Muscle layer of colon (tissue), 2 donors: ENCODE measurements at regions not wholly inside any gene's neighbourhood (a gene's known extent, or its start where the extent isn't known, plus 50 kb on each side); places are given as distances from the start of the nearest gene placed in this dataset.
"Not testable (repeated sequence)": the region's sequence is repeated elsewhere in the genome, so short reads cannot be mapped to it uniquely, and the experiment has no call there.

Source experiments
- H3K27ac ChIP-seq: one replicate; pipeline ENCODE4 v1.7.0; 2013; ENCODE audit warnings: low read depth, mild to moderate bottlenecking, low read length, moderate library complexity
- H3K27me3 ChIP-seq, 2 donors: one replicate each; pipeline ENCODE4 v1.7.0; 2013; ENCODE audit warnings: low read length in 2 of 2, mild to moderate bottlenecking in 2 of 2; ENCODE audit not compliant: insufficient read depth in 2 of 2, control insufficient read depth in 1 of 2
- H3K36me3 ChIP-seq: one replicate; pipeline ENCODE4 v1.7.0; 2013; ENCODE audit warnings: mild to moderate bottlenecking, low read length; ENCODE audit not compliant: insufficient read depth
- H3K4me1 ChIP-seq: one replicate; pipeline ENCODE4 v1.7.0; 2013; ENCODE audit warnings: mild to moderate bottlenecking, low read length; ENCODE audit not compliant: insufficient read depth
- H3K4me3 ChIP-seq, 2 donors: one replicate each; pipeline ENCODE4 v1.7.0; 2013; ENCODE audit warnings: low read length in 2 of 2, low read depth in 1 of 2, mild to moderate bottlenecking in 1 of 2, moderate library complexity in 1 of 2
- H3K9ac ChIP-seq: one replicate; pipeline ENCODE4 v1.7.0; 2013; ENCODE audit warnings: low read length
- H3K9me3 ChIP-seq: one replicate; pipeline ENCODE4 v1.7.0; 2013; ENCODE audit warnings: mild to moderate bottlenecking, low read length
- donor health status: abdominal sarcoma.
- donor health status: Adenocarcinoma of cecum.

- Histone ChIP-seq H3K4me3 (no peak overlapping the region), H3K36me3 (no peaks in the 10 kb centered on the region)
These were observed 203.2 kb downstream of the LAS1L start for GRCh38 chrX:65331371-65331770.

GRCh38 chrX:65300104-65300809 is 234.3 kb downstream of the LAS1L start:
- Histone ChIP-seq H3K9me3 (no peaks in the 10 kb centered on the region), H3K27ac (no peak overlapping the region), H3K36me3 (no peaks in the 10 kb centered on the region), H3K4me3 (no peak overlapping the region), H3K4me1 (no peaks in the 10 kb centered on the region), H3K27me3 (no peaks in the 10 kb centered on the region), H3K9ac (no peak overlapping the region)

More at GRCh38 chrX:65331371-65331770, 203.2 kb downstream of the LAS1L start:
- H3K4me1 ChIP-seq, result no peaks in the 10 kb centered on the region
- H3K9ac ChIP-seq, result no peak overlapping the region
- H3K27me3 ChIP-seq, result no peaks in the 10 kb centered on the region
- H3K9me3 ChIP-seq, result peaks cover under 1% of the 10 kb centered on the region
- H3K27ac ChIP-seq, result no peak overlapping the region

GRCh38 chrX:65282905-65283304 is 251.7 kb downstream of the LAS1L start:
- H3K4me1 ChIP-seq, H3K9ac ChIP-seq, H3K27ac ChIP-seq, H3K9me3 ChIP-seq, H3K36me3 ChIP-seq, H3K27me3 ChIP-seq, H3K4me3 ChIP-seq: not testable (repeated sequence)

GRCh38 chrX:65273152-65273551 is 261.4 kb downstream of the LAS1L start:
- H3K9ac ChIP-seq, result no peak overlapping the region
- no peaks in the 10 kb centered on the region for H3K27me3 ChIP-seq
- H3K9me3 ChIP-seq, result peaks cover 26% of the 10 kb centered on the region
- no peaks in the 10 kb centered on the region for H3K36me3 ChIP-seq
- H3K27ac ChIP-seq, result no peak overlapping the region
- H3K4me1 ChIP-seq, result no peaks in the 10 kb centered on the region
- H3K4me3 ChIP-seq, result no peak overlapping the region

- Histone ChIP-seq H3K27me3 (no peaks in the 10 kb centered on the region), H3K4me3 (no peak overlapping the region), H3K27ac (no peak overlapping the region), H3K9ac (no peak overlapping the region), H3K36me3 (no peaks in the 10 kb centered on the region), H3K4me1 (no peaks in the 10 kb centered on the region), H3K9me3 (no peaks in the 10 kb centered on the region)
These were observed 268.1 kb downstream of the LAS1L start for GRCh38 chrX:65266482-65266881.

GRCh38 chrX:65253817-65254216 is 277.6 kb upstream of the ZC4H2 start:
- H3K4me1 ChIP-seq, result no peaks in the 10 kb centered on the region
- no peak overlapping the region for H3K27ac ChIP-seq
- H3K36me3 ChIP-seq, result no peaks in the 10 kb centered on the region
- peaks cover 0 to 4% of the 10 kb centered on the region in 2 donors for H3K27me3 ChIP-seq
- no peak overlapping the region for H3K4me3 ChIP-seq
- H3K9ac ChIP-seq, result no peak overlapping the region
- no peaks in the 10 kb centered on the region for H3K9me3 ChIP-seq

GRCh38 chrX:65241059-65241721 is 264.9 kb upstream of the ZC4H2 start:
- Histone ChIP-seq H3K27ac (no peak overlapping the region), H3K9me3 (no peaks in the 10 kb centered on the region), H3K4me1 (no peaks in the 10 kb centered on the region), H3K36me3 (no peaks in the 10 kb centered on the region), H3K27me3 (no peaks in the 10 kb centered on the region), H3K9ac (no peak overlapping the region), H3K4me3 (no peak overlapping the region)

- Histone ChIP-seq H3K27me3 (no peaks in the 10 kb centered on the region), H3K4me1 (no peaks in the 10 kb centered on the region), H3K27ac (no peak overlapping the region), H3K9me3 (no peaks in the 10 kb centered on the region), H3K36me3 (no peaks in the 10 kb centered on the region), H3K4me3 (no peak overlapping the region), H3K9ac (no peak overlapping the region)
These were observed 227.3 kb upstream of the ZC4H2 start for GRCh38 chrX:65203545-65203944.

GRCh38 chrX:65196758-65197360 is 220.6 kb upstream of the ZC4H2 start:
- Histone ChIP-seq H3K9me3 (no peaks in the 10 kb centered on the region), H3K4me1 (no peaks in the 10 kb centered on the region), H3K4me3 (no peak overlapping the region), H3K9ac (no peak overlapping the region), H3K27me3 (no peaks in the 10 kb centered on the region), H3K27ac (no peak overlapping the region), H3K36me3 (no peaks in the 10 kb centered on the region)

GRCh38 chrX:65195621-65196020 is 219.4 kb upstream of the ZC4H2 start:
- Histone ChIP-seq H3K36me3 (no peaks in the 10 kb centered on the region), H3K4me3 (no peak overlapping the region), H3K9ac (no peak overlapping the region), H3K27me3 (no peaks in the 10 kb centered on the region), H3K4me1 (no peaks in the 10 kb centered on the region), H3K27ac (no peak overlapping the region), H3K9me3 (no peaks in the 10 kb centered on the region)

GRCh38 chrX:65194547-65194946 is 218.3 kb upstream of the ZC4H2 start:
- no peaks in the 10 kb centered on the region for H3K27me3 ChIP-seq
- no peak overlapping the region for H3K9ac ChIP-seq
- H3K9me3 ChIP-seq, result no peaks in the 10 kb centered on the region
- H3K27ac ChIP-seq, result no peak overlapping the region
- H3K4me3 ChIP-seq, result no peak overlapping the region
- H3K4me1 ChIP-seq, result no peaks in the 10 kb centered on the region
- H3K36me3 ChIP-seq, result no peaks in the 10 kb centered on the region
